DND-41 (cell line): ENCODE measurements at regions not wholly inside any gene's neighbourhood (a gene's known extent, or its start where the extent isn't known, plus 50 kb on each side); places are given as distances from the start of the nearest gene placed in this dataset.

ENCODE experiments used
- EZH2 ChIP-seq: IDR thresholded peaks from 3 replicates; pipeline ENCODE4 v1.6.1; 2012; ENCODE audit warnings: borderline replicate concordance, low read depth, mild to moderate bottlenecking, moderate library complexity, low read length, inconsistent platforms; ENCODE audit not compliant: severe bottlenecking
- TF ChIP-seq, protein P1 (sequence below): IDR thresholded peaks from 2 replicates; pipeline ENCODE4 v1.5.1; 2012; ENCODE audit warnings: borderline replicate concordance, low read length, moderate library complexity, mild to moderate bottlenecking; ENCODE audit not compliant: poor library complexity, severe bottlenecking; ENCODE audit errors: extremely low read depth

DNA sequence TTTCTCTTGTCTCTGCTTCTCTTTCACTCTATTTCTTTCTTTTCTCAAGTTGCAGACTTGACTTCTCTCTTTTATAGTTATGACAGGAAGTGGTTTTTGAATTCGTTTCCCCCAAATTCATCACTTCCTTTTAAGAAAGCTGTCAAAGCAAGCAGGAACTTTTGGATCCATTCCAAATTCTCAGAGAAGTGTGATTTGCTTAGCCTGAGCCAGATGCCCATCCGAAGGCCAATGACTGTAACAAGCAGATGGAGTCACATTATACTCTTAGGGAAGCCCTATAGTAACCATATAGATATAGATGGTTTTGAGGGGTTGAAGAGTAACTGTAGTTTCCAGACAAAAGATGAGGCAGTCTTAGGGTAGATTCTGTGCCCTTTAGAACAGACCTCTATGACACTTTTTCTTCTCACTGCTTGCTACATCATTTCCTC lies 592.0 kb upstream of the KCNMB2 start:
- TF ChIP-seq, protein P1, sequence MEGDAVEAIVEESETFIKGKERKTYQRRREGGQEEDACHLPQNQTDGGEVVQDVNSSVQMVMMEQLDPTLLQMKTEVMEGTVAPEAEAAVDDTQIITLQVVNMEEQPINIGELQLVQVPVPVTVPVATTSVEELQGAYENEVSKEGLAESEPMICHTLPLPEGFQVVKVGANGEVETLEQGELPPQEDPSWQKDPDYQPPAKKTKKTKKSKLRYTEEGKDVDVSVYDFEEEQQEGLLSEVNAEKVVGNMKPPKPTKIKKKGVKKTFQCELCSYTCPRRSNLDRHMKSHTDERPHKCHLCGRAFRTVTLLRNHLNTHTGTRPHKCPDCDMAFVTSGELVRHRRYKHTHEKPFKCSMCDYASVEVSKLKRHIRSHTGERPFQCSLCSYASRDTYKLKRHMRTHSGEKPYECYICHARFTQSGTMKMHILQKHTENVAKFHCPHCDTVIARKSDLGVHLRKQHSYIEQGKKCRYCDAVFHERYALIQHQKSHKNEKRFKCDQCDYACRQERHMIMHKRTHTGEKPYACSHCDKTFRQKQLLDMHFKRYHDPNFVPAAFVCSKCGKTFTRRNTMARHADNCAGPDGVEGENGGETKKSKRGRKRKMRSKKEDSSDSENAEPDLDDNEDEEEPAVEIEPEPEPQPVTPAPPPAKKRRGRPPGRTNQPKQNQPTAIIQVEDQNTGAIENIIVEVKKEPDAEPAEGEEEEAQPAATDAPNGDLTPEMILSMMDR, result no peak
- TF ChIP-seq EZH2, result no peak
